NCI-H1694 (cell line): ENCODE measurements at regions not wholly inside any gene's neighbourhood (a gene's known extent, or its start where the extent isn't known, plus 50 kb on each side); places are given as distances from the start of the nearest gene placed in this dataset.
"Not testable (repeated sequence)": the region's sequence is repeated elsewhere in the genome, so short reads cannot be mapped to it uniquely, and the experiment has no call there.

Experiments used
- DNase-seq: peaks from one replicate; lab custom pipeline; 2025; lab: John Stamatoyannopoulos, UW

GRCh38 chr4:126583509-126583908 is 1049.2 kb upstream of the INTU start:
- DNase-seq = no peak

- DNase-seq = no peak
These were observed 1041.2 kb upstream of the INTU start for GRCh38 chr4:126591583-126591982.

GRCh38 chr4:126592088-126592487 is 1040.7 kb upstream of the INTU start:
- no peak for DNase-seq

GRCh38 chr4:126593626-126594025 is 1039.1 kb upstream of the INTU start:
- DNase-seq = no peak

- DNase-seq = no peak
These were observed 1037.1 kb upstream of the INTU start for GRCh38 chr4:126595643-126596042.

DNA sequence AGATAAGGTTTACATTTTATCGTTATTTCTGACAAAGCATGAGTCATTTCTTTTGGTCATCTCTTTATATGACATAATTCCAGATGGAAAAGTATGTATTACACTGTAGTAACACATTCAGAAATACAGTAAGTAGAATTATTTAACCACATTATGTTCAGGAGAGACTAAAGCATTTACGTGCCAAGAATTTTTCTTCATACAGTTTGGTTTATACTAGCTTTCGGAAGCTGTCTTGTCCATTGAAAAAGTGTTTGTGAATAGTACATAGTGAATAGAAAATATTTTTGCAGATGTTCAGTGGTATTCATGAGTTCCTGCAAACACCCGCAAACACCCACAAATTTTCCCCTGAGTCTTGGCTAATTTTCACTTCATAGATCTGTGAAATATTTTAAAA is 1033.0 kb upstream of the INTU start:
- no peak for DNase-seq

- DNase-seq = no peak
These were observed 1029.5 kb upstream of the INTU start for GRCh38 chr4:126603210-126603609.

DNA sequence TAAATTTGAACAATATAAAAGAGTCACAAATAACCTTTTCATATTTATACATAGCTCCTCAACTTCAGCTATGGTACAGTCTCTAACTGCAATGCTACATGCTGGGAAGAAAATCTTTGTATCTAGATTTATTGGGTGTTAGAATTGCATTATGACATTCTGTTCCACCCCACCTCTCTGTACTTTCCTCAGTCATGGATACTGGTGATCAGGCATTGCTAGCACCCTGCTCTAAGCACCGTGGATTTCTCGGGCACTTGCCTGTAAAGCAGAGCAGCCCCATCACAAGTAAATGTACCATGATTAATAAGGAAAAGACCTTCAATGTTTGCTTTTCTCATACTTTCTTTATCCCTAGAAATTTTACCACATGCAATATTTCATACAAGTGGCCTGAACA is 1028.9 kb upstream of the INTU start:
- no peak for DNase-seq

- DNase-seq = peak; percentile 35
These were observed 1028.4 kb upstream of the INTU start for GRCh38 chr4:126604268-126604867.

- no peak for DNase-seq
These were observed 1021.8 kb upstream of the INTU start for GRCh38 chr4:126610933-126611332.

DNA sequence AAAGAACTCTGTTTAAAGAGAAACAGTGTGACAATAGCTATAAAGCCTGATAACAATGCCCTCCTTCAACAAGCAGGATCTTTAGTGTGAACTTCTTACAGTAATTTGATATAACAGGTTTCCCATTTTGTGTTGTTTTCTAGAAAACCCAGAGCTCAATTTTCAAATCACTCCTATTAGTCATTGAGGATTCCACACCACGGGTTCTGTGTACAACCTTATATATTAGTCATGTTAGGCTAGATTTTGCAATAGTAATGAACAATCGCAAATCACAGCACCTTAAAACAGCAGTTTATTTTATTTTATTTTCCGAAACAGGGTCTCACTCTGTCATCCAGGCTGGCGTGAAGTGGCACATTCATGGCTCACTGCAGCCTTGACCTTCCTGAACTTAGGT is 1020.9 kb upstream of the INTU start:
- DNase-seq = no peak

DNA sequence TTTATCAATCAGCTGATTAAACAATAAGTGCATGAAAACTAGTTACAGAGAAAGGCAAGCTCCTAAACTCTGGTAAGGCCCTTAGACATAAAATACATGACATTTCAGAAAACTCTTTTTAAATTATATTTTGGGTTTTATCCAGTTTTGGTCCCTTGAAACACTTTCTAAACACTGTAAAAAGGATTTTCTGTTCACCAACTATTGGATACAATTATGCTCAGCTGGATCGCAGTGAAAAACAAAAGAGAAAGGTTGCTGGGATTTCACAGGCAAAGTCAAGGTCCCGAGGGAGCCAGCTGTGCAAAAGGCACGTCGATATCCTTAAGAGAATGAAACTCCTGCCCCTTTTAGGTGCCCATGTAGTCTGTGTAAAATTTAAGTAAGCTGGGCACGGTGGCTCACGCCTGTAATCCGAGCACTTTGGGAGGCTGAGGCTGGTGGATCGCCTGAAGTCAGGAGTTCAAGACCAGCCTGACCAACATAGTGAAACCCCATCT is 1018.4 kb upstream of the INTU start:
- no peak for DNase-seq

GRCh38 chr4:126616795-126617194 is 1016.0 kb upstream of the INTU start:
- no peak for DNase-seq

DNA sequence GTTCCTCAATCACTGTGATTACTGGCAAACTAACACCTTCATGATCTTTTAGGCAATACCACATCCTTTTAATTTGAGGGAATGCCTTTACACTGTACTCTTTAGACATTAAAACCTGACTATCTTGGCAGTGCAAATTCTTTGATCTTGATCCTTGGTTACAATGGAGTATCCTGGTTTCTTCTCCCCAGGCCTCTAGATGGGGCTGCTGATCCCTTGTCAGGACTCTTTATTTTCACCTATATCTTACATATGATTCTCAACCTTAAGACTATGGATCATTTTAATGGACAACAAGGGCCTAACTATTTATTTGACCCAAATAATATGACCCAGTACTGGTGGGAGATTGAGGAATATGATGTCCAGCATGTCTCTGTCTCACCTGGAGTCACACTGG is 1005.5 kb upstream of the INTU start:
- no peak for DNase-seq

- no peak for DNase-seq
These were observed 1003.8 kb upstream of the INTU start for GRCh38 chr4:126628933-126629332.

GRCh38 chr4:126630230-126630629 is 1002.5 kb upstream of the INTU start:
- DNase-seq = no peak

DNA sequence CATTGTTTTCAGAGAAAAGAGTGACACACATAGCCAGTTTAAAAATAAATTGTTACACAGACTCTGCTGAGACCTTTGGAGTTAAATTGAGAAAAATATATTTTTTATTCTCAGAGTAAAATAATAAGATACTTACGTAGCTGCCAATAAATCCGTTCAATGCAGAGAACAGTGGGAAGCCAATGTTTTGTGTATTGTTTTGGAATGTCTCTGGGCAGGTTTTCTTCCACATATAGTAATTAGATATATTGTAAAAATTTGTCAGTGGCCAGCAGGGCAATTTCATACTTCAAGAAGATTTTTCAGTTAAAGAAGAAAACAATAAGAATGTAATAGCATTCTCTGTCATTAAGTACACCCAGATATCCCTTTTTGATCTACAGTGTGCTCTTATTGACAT is 999.5 kb upstream of the INTU start:
- no peak for DNase-seq

- no peak for DNase-seq
These were observed 995.1 kb upstream of the INTU start for GRCh38 chr4:126637706-126638105.

DNA sequence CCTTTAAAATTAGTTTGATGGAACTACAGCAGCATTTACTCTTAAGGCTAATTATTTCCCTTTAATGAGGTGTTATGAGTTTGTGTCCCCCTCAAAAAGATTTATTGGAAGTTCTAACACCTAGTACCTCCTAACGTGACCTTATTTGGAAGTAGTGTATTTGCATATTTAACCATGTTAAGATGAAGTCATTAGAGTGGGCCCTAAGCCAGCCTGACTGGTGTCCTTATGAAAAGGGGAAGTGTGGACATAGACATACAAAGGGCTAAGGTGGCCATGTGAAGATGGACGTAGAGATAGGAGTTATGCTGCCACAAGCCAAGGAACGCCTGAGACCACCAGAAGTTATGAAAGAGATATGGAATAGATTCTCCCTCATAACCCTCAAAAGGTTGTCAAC is 985.4 kb upstream of the INTU start:
- DNase-seq = no peak

- no peak for DNase-seq
These were observed 984.9 kb upstream of the INTU start for GRCh38 chr4:126647756-126648397.

DNA sequence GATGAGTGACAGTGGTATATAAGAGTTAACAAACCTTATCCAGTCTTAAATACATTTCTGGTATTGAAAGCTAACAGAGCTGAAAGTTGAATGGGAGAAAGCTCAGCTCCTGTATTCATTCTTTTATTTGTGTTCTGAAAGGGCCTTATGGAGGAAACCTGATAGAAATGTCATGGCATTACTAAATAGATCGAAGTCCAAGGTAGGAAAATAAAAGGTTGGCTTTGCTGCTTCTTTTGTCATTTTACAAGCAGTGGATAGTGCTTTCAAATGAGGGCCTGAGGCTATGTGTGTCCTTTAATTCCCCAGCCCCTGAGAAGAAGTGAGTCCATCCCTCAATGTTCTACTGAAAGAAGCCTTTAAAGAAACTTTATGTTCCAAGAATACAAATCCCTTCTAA is 974.3 kb upstream of the INTU start:
- no peak for DNase-seq

DNA sequence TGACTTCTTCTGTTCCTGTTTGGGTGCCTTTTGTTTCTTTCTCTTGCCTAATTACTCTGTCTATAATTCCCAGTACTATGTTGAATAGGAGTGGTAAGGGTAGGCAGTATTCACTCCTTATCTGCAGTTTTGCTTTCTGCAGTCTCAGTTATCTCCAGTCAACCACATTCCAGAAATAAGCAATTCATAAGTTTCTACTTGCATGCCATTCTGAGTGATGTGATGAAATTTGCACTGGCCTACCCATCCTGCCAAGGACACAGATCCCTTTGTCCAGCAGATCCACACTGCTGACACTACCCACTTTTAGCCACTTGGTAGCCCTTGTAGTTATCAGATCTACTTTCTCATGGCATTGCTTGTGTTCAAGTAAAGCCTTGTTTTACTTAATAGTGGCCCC is 971.6 kb upstream of the INTU start:
- no peak for DNase-seq

DNA sequence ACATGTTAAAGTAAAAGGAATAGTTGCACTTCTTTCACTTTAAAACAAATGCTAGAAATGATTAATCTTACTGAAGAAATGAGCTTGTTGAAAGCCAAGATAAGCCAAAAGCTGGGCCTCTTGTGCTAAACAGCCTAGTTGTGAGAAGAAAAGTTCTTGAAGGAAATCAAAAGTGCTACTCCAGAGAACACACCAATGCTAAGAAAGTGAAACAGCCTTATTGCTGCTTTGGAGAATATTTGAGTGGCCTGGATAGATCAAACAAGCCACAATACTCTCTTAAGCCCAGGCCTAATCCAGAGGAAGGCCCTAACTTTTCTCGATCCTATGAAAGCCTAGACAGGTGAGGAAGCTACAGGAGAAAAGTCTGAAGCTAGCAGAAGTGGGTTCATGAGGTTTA is 967.9 kb upstream of the INTU start:
- no peak for DNase-seq

DNA sequence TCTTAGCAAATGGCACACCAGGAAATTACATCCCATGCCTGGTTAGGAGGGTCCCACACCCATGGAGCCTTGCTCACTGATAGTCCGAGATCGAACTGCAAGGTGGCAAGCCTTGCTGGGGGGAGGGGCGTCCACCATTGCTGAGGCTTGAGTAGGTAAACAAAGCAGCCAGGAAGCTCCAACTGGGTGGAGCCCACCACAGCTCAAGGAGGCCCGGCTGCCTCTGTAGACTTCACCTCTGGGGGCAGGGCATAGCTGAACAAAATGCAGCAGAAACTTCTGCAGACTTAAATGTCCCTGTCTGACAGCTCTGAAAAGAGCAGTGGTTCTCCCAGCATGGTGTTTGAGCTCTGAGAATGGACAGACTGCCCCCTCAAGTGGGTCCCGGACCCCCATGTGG is 962.7 kb upstream of the INTU start:
- not testable (repeated sequence) for DNase-seq
